ENCODE measurements at regions not wholly inside any gene's neighbourhood (a gene's known extent, or its start where the extent isn't known, plus 50 kb on each side); places are given as distances from the start of the nearest gene placed in this dataset.

DNA sequence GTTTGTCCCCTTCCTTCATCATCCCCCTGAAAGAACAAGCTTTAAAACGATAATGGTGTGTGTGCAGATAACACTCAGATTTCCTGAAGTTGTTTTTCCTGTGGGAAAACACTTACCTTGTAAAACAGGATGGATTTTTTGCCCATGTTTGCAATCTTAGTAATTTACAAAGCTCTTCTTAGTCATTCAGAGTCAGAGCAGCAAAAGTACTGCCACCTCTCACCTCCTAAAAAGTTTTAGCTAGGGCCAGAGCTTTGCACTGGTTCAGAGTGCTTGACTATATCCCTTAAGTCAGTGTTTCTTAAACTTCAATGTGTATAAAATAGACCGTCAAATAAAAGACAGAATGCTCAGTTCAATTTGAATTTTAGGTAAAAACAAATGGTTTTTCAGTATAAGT lies 62.3 kb downstream of the NKX6-1 start:
- H3K27me3 ChIP-seq (replicated peaks in 1 of 2; ENCODE audit: control insufficient read depth in 2 of 2, insufficient read depth in 2 of 2, low read length in 1 of 2) = no peaks in the 10 kb centered on the region
- in situ Hi-C loops (cut with MboI) = no loop called here
- FAIRE-seq = no peak

DNA sequence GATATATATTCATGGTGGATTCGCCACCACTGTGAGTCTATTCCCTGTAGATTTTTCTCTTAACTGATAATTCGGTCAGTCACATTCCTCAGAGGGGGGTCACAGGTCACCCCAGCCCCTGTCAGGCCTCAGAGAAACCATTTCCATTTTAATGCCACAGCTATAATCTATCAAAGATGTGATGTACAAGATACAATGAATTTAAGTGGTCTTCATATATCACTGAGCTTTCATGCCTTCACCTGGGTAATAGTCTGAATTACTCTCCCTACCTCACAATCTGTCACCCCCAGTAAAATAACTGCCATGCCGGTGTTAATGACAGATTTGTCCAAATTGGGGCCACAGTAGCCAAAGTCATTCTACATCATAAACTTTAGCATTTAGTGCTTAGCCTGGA lies 64.7 kb downstream of the NKX6-1 start:
- WGBS (ENCODE audit: insufficient coverage, insufficient replicate concordance, low lambda C conversion rate, missing lambda C conversion rate) = 0% methylated on average over 3 of the region's 3 CpGs
- DNase-seq (ENCODE audit: low read depth, low spot score) (no peak), FAIRE-seq (no peak)
- TF ChIP-seq MEF2A (IDR thresholded peaks at IDR 0.05; ENCODE audit: insufficient read depth, low read depth, low read length) = no peak
- TF ChIP-seq ZNF217 (IDR thresholded peaks at IDR 0.05) = no peak
- no peak for TF ChIP-seq IKZF2 (IDR thresholded peaks at IDR 0.05)
- TF ChIP-seq ZNF274 (IDR thresholded peaks at IDR 0.05; ENCODE audit: insufficient read depth, insufficient read length) = no peak
- no peak for TF ChIP-seq SKIL (IDR thresholded peaks at IDR 0.05; ENCODE audit: low read depth, poor library complexity, severe bottlenecking)
- TF ChIP-seq IRF4 (IDR thresholded peaks at IDR 0.05; ENCODE audit: low read depth, low read length) = no peak
- no peak for TF ChIP-seq CBFB (IDR thresholded peaks at IDR 0.05; ENCODE audit: low read depth)
- no peak for TF ChIP-seq ATF7 (IDR thresholded peaks at IDR 0.05; ENCODE audit: low read depth)
- TF ChIP-seq SRF (IDR thresholded peaks at IDR 0.05; ENCODE audit: low read depth in 2 of 2, low read length in 2 of 2) = no peak
- no peak for TF ChIP-seq JUNB (IDR thresholded peaks at IDR 0.05)

More for the DNA sequence above, 62.3 kb downstream of the NKX6-1 start:
- SMC1A ChIA-PET (ENCODE audit: uncharacterized antibody, unreplicated experiment) = no interaction called here
- H3K4me2 ChIP-seq (ENCODE audit: control insufficient read depth, insufficient read depth) = no peak overlapping the region
- H4K20me1 ChIP-seq (ENCODE audit: control insufficient read depth, insufficient read depth) = no peaks in the 10 kb centered on the region
- no peaks in the 10 kb centered on the region for H3K36me3 ChIP-seq (ENCODE audit: control insufficient read depth in 2 of 2, insufficient read depth in 2 of 2, low read length in 1 of 2)
- RAD21 ChIA-PET (ENCODE audit: unreplicated experiment) = no interaction called here
- BruUV-seq (replicated peaks) = no TSS peak
- no peak overlapping the region for H2AFZ ChIP-seq (ENCODE audit: control insufficient read depth, low read depth, low read length)
- TF ChIP-seq ETV6 (conservative IDR thresholded peaks at IDR 0.05 in 1 of 2, IDR thresholded peaks at IDR 0.05 in 1 of 2; ENCODE audit: borderline replicate concordance in 1 of 2, low read depth in 1 of 2) (no peak), GATAD2B (conservative IDR thresholded peaks at IDR 0.05; ENCODE audit: low read depth) (no peak), CHD1 (IDR thresholded peaks at IDR 0.05; ENCODE audit: low read depth, low read length) (no peak), BMI1 (IDR thresholded peaks at IDR 0.05; ENCODE audit: borderline replicate concordance) (no peak), YBX1 (IDR thresholded peaks at IDR 0.05) (no peak), SMAD5 (IDR thresholded peaks at IDR 0.05; ENCODE audit: low read depth) (no peak), RAD51 (IDR thresholded peaks at IDR 0.05) (no peak), BRCA1 (IDR thresholded peaks at IDR 0.05; ENCODE audit: low read depth, low read length) (no peak), NFXL1 (IDR thresholded peaks at IDR 0.05; ENCODE audit: borderline replicate concordance) (no peak), GABPA (IDR thresholded peaks at IDR 0.05; ENCODE audit: low read depth) (no peak), LARP7 (IDR thresholded peaks at IDR 0.05) (no peak)
- TF ChIP-seq, protein P1, sequence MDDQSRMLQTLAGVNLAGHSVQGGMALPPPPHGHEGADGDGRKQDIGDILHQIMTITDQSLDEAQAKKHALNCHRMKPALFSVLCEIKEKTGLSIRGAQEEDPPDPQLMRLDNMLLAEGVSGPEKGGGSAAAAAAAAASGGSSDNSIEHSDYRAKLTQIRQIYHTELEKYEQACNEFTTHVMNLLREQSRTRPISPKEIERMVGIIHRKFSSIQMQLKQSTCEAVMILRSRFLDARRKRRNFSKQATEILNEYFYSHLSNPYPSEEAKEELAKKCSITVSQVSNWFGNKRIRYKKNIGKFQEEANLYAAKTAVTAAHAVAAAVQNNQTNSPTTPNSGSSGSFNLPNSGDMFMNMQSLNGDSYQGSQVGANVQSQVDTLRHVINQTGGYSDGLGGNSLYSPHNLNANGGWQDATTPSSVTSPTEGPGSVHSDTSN (IDR thresholded peaks at IDR 0.05; ENCODE audit: insufficient replicate concordance, low read depth, low read length) = no peak
- no peak overlapping the region for H3K27ac ChIP-seq (ENCODE audit: control insufficient read depth, insufficient read depth)
- 18% methylated on average over 2 of the region's 2 CpGs for WGBS (ENCODE audit: insufficient coverage, insufficient replicate concordance, low lambda C conversion rate, missing lambda C conversion rate)
- no peaks in the 10 kb centered on the region for H3K4me1 ChIP-seq (ENCODE audit: control insufficient read depth, insufficient read depth, low read length)
- intact Hi-C loops (cut with micrococcal nuclease; ENCODE audit: unreplicated experiment) = no loop called here
- no peaks in the 10 kb centered on the region for H3K9me3 ChIP-seq (replicated peaks; ENCODE audit: control insufficient read depth, insufficient read depth, low read length)
- ATAC-seq (no peak), DNase-seq (ENCODE audit: low read depth, low spot score) (no peak)
- no peak overlapping the region for H3K4me3 ChIP-seq
- no peaks in the 10 kb centered on the region for H3K79me2 ChIP-seq (ENCODE audit: control insufficient read depth, insufficient read depth, low read length)
- CTCF ChIA-PET = interaction anchor here (0.6 kb wide), 1 partner anchor 666 kb away, joined by 3 read pairs; no protein-coding TSS in a partner anchor
- POLR2A ChIA-PET = no interaction called here
- H3K9ac ChIP-seq (ENCODE audit: control insufficient read depth, insufficient read depth, low read length) = no peak overlapping the region

More for the DNA sequence above, 64.7 kb downstream of the NKX6-1 start:
- Histone ChIP-seq H3K27me3 (replicated peaks in 1 of 2; ENCODE audit: control insufficient read depth in 2 of 2, insufficient read depth in 2 of 2, low read length in 1 of 2) (no peaks in the 10 kb centered on the region), H3K9ac (ENCODE audit: control insufficient read depth, insufficient read depth, low read length) (no peak overlapping the region), H3K79me2 (ENCODE audit: control insufficient read depth, insufficient read depth, low read length) (no peaks in the 10 kb centered on the region), H3K27ac (ENCODE audit: control insufficient read depth, insufficient read depth) (no peak overlapping the region), H3K36me3 (ENCODE audit: control insufficient read depth in 2 of 2, insufficient read depth in 2 of 2, low read length in 1 of 2) (no peaks in the 10 kb centered on the region), H4K20me1 (ENCODE audit: control insufficient read depth, insufficient read depth) (no peaks in the 10 kb centered on the region), H3K4me3 (no peak overlapping the region), H3K4me1 (ENCODE audit: control insufficient read depth, insufficient read depth, low read length) (no peaks in the 10 kb centered on the region), H3K9me3 (replicated peaks; ENCODE audit: control insufficient read depth, insufficient read depth, low read length) (no peaks in the 10 kb centered on the region), H2AFZ (ENCODE audit: control insufficient read depth, low read depth, low read length) (no peak overlapping the region), H3K4me2 (ENCODE audit: control insufficient read depth, insufficient read depth) (no peak overlapping the region)
- BruUV-seq (replicated peaks) = no TSS peak
- ChIA-PET SMC1A (ENCODE audit: uncharacterized antibody, unreplicated experiment) (no interaction called here), CTCF (interaction anchor here (0.7 kb wide), 1 partner anchor 14 kb away, joined by 3 read pairs; no protein-coding TSS in a partner anchor), POLR2A (no interaction called here), RAD21 (ENCODE audit: unreplicated experiment) (no interaction called here)
- in situ Hi-C loops (cut with MboI) = no loop called here
- no peak for ATAC-seq
- intact Hi-C loops (cut with micrococcal nuclease; ENCODE audit: unreplicated experiment) = no loop called here
